ENCODE measurements at regions not wholly inside any gene's neighbourhood (a gene's known extent, or its start where the extent isn't known, plus 50 kb on each side); places are given as distances from the start of the nearest gene placed in this dataset.
"Not testable (repeated sequence)": the region's sequence is repeated elsewhere in the genome, so short reads cannot be mapped to it uniquely, and the experiment has no call there.

DNA sequence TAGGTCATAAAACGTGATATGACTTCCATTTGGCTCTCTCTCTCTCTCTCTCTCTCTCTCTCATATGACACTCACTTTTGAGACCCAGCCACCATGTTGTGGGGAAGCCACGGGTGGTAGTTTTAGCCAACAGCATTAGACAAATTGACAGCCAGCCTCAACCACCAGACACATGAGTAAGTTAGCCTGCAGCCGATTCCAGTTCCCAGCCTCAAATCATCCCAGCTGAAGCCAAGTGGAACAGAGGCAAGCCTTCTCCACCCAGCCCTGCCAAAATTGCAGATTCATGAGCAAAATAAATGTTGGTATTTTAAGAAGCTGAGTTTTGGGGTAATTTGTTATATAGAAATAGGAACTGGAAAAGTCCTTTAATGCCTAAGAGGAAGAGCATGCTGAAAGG is 98.0 kb upstream of the DNAH14 start:
- in situ Hi-C loops (cut with HindIII; ENCODE audit: low pct_unique_long_range_greater_than_20kb, low sequenced_read_pairs) = no loop called here
- no peak for DNase-seq (ENCODE audit: low read depth, low spot score)

- DNase-seq (ENCODE audit: low read depth, low spot score); in situ Hi-C loops (cut with HindIII; ENCODE audit: low pct_unique_long_range_greater_than_20kb, low sequenced_read_pairs): not testable (repeated sequence)
These were observed 89.7 kb upstream of the DNAH14 start for GRCh38 chr1:224839648-224840300.

GRCh38 chr1:224841803-224842202 is 87.7 kb upstream of the DNAH14 start:
- DNase-seq (ENCODE audit: low read depth, low spot score); in situ Hi-C loops (cut with HindIII; ENCODE audit: low pct_unique_long_range_greater_than_20kb, low sequenced_read_pairs): not testable (repeated sequence)

DNA sequence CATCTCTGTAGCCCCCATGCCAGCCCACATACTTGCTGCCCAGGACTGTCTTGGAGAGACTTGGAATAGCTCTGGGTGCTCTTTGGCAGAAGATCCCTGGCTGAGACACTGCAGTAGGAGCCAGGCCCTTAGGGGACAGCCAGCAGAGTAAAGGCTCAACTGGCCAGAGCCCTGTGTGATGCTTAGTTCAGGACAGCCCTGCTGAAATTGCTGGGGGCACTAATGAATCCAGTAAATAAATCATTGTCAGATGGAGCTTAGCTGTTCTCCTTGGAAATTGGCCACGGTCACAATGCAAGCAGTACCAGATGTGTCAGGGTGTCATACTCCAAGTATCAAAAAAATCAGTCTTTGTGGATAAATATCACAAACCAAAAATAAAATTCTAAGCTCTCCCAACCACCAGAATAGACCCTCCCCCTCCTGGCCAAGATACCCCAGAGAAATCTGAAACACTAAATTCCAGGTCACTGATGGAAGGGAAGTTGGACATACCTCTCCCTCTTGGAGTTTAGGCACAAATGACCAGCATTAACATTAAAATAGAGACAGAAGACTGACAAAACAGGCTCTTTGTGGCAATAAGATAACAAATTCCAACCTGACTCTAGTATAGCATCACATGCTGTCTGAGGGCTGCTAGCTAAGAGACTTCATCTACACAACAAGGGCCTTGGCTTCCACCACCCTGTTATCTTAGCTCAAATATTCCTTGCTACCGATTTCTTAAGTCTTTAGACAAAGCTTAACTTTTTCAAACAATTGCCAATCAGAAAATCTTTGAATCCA is 83.2 kb upstream of the DNAH14 start:
- in situ Hi-C loops (cut with HindIII; ENCODE audit: low pct_unique_long_range_greater_than_20kb, low sequenced_read_pairs) = no loop called here
- no peak for DNase-seq (ENCODE audit: low read depth, low spot score)

DNA sequence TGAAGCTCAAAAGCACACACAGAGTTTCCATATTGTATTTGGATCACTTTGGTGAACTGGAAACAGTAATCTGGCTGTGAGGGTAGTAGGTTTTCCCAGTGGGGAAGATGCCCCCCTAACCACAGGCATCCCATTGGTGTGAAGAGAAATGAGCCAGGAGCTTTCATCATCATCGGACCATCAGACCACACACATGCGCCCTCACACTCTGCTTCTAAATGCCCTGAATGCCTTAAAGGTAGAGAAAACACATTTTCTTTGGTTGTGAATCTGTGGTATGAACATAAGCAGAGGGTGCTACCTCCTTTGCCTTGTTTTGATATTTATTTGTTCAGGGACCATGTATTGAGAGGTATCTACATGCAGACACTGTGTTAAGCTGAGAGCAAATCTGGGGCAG is 79.0 kb upstream of the DNAH14 start:
- no peak for DNase-seq (ENCODE audit: low read depth, low spot score)
- in situ Hi-C loops (cut with HindIII; ENCODE audit: low pct_unique_long_range_greater_than_20kb, low sequenced_read_pairs) = no loop called here

- DNase-seq (ENCODE audit: low read depth, low spot score) = peak; percentile 83
- in situ Hi-C loops (cut with HindIII; ENCODE audit: low pct_unique_long_range_greater_than_20kb, low sequenced_read_pairs) = no loop called here
These were observed 78.1 kb upstream of the DNAH14 start for GRCh38 chr1:224851210-224851847.

DNA sequence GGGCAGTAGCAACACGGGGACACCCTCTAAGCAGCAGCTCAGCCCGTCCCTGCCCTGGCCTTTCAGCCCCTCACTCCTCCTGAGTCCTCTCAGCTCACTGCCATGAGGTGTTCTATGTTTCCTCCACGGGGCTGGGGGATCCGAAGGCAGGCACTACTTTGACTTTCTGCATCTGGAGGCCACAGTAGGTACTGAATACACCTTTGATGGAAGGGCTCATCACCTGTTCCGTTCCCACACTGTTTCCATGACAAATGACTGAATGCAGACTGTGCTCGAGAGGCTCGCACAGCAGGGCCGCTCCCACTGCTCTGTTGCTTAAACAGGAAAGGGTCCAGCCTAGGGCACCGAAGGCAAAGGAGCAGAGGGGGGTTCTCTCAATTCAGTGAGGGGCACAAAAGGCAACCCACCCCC is 77.6 kb upstream of the DNAH14 start:
- in situ Hi-C loops (cut with HindIII; ENCODE audit: low pct_unique_long_range_greater_than_20kb, low sequenced_read_pairs) = no loop called here
- no peak for DNase-seq (ENCODE audit: low read depth, low spot score)

GRCh38 chr1:224852901-224853568 is 76.4 kb upstream of the DNAH14 start:
- in situ Hi-C loops (cut with HindIII; ENCODE audit: low pct_unique_long_range_greater_than_20kb, low sequenced_read_pairs) = no loop called here
- DNase-seq (ENCODE audit: low read depth, low spot score) = peak; percentile 79

DNA sequence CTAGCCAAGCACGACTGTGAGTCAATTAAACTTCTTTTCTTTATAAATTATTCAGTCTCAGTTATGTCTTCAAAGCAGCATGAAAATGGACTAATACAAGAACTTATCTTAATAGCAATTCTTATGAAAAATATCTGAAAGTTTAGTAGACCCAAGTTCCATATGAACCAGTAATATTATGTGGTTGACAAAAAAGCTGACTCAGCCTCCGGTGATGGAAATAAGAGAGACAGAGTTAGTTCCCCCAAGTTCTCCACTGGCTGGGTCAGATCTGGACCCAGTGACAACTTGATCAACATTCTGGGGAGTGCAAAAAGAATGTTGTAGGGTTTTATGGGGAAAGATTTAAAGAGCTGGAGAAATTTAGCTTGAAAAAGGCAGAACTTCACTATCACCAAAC is 72.5 kb upstream of the DNAH14 start:
- in situ Hi-C loops (cut with HindIII; ENCODE audit: low pct_unique_long_range_greater_than_20kb, low sequenced_read_pairs) = no loop called here

GRCh38 chr1:224859651-224860050 is 69.8 kb upstream of the DNAH14 start:
- in situ Hi-C loops (cut with HindIII; ENCODE audit: low pct_unique_long_range_greater_than_20kb, low sequenced_read_pairs) = no loop called here
- no peak for DNase-seq (ENCODE audit: low read depth, low spot score)

More for the DNA sequence above, 72.5 kb upstream of the DNAH14 start:
- DNase-seq (ENCODE audit: low read depth, low spot score) = no peak

GRCh38 chr1:224860488-224861338 is 68.8 kb upstream of the DNAH14 start:
- in situ Hi-C loops (cut with HindIII; ENCODE audit: low pct_unique_long_range_greater_than_20kb, low sequenced_read_pairs) = no loop called here
- no peak for DNase-seq (ENCODE audit: low read depth, low spot score)

- in situ Hi-C loops (cut with HindIII; ENCODE audit: low pct_unique_long_range_greater_than_20kb, low sequenced_read_pairs) = no loop called here
- DNase-seq (ENCODE audit: low read depth, low spot score) = no peak
These were observed 68.1 kb upstream of the DNAH14 start for GRCh38 chr1:224861339-224861716.

- DNase-seq (ENCODE audit: low read depth, low spot score) = no peak
- in situ Hi-C loops (cut with HindIII; ENCODE audit: low pct_unique_long_range_greater_than_20kb, low sequenced_read_pairs) = no loop called here
These were observed 66.0 kb upstream of the DNAH14 start for GRCh38 chr1:224863486-224863885.

DNA sequence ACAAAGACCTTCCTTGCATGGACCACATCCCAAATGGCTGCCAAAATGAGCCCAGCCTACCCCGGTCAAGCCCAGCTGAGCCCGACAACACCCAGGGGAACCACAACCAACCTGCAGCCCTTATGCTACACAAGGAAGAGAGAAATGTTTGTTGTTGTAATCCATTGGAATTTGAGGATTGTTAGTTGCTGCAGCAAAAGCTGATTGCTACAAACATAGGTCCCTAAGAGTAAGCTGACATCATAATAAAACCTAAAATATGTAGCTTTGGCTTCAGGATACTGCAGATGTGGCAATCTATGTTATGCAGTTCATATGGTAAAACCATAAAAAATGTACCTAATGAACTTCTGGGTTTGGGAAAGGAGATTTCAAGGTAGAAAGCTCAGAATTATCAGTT is 65.5 kb upstream of the DNAH14 start:
- in situ Hi-C loops (cut with HindIII; ENCODE audit: low pct_unique_long_range_greater_than_20kb, low sequenced_read_pairs) = no loop called here

GRCh38 chr1:224865510-224865909 is 64.0 kb upstream of the DNAH14 start:
- in situ Hi-C loops (cut with HindIII; ENCODE audit: low pct_unique_long_range_greater_than_20kb, low sequenced_read_pairs) = no loop called here
- no peak for DNase-seq (ENCODE audit: low read depth, low spot score)

More for the DNA sequence above, 65.5 kb upstream of the DNAH14 start:
- DNase-seq (ENCODE audit: low read depth, low spot score) = no peak

GRCh38 chr1:224866940-224867339 is 62.5 kb upstream of the DNAH14 start:
- DNase-seq (ENCODE audit: low read depth, low spot score) = no peak
- in situ Hi-C loops (cut with HindIII; ENCODE audit: low pct_unique_long_range_greater_than_20kb, low sequenced_read_pairs) = no loop called here

DNA sequence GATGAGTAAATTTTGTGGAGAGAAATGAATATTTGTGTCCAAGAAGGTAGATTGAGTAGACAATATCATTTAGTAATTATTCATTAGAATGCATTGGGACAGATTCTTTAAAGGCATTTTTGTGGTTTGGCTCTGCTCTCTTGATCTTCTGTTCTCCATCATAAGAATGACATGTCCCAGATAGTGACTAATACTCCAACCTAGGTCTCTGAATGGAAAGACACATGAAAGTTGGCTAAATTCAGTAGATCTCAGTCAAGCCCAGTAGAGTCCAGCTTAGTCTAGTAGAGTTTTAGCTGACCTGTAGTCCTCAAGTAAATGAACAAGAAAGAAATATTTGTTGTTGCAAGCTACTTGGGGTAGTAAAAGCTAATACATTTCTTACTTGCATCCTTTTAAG is 61.8 kb upstream of the DNAH14 start:
- in situ Hi-C loops (cut with HindIII; ENCODE audit: low pct_unique_long_range_greater_than_20kb, low sequenced_read_pairs) = no loop called here
- no peak for DNase-seq (ENCODE audit: low read depth, low spot score)
